NB4 (cell line): ENCODE measurements at regions not wholly inside any gene's neighbourhood (a gene's known extent, or its start where the extent isn't known, plus 50 kb on each side); places are given as distances from the start of the nearest gene placed in this dataset.

Experiments used
- DNase-seq: peaks from one replicate; pipeline ENCODE4 v3.0.0; 2010; ENCODE audit warnings: low read depth
- H3K4me3 ChIP-seq: one replicate; pipeline ENCODE4 v1.5.1; 2011; ENCODE audit warnings: mild to moderate bottlenecking, low read depth, low read length, moderate library complexity
- MYC ChIP-seq: IDR thresholded peaks from 2 replicates; pipeline ENCODE4 v1.6.1; 2011; ENCODE audit warnings: low read depth, low read length
- POLR2A ChIP-seq: IDR thresholded peaks from 2 replicates; pipeline ENCODE4 v1.6.1; 2011; ENCODE audit warnings: mild to moderate bottlenecking; ENCODE audit not compliant: insufficient read length; ENCODE audit errors: extremely low read depth
- TF ChIP-seq, protein P1 (sequence below): IDR thresholded peaks from 2 replicates; pipeline ENCODE4 v1.6.1; 2011; ENCODE audit warnings: low read depth, low read length
- TF ChIP-seq, protein P2 (sequence below): IDR thresholded peaks from one replicate; pipeline ENCODE4 v1.5.1; 2012; ENCODE audit warnings: low read depth, low read length

DNA sequence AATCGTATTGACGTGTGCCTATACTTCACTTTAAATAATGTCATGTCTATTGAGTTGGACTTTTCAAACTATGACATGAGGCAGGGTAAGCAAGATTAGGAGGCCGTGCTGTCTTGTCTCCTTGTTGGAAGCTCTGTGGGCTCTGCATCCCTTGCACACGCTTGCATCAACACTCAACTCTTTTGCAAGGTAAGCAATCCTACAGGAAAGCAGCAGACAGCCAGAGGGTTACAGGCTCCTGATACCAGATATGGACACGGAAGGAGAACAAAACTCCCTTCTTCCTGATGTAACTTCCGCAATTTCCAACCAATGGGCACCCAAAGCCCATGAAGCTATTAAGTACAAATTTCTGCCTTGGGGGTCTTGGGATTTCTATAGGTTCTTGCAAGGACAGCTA, 1520.7 kb upstream of the B3GALT2 start:
- DNase-seq, result no peak
- no peak overlapping the region for H3K4me3 ChIP-seq
- TF ChIP-seq MYC (no peak), POLR2A (no peak)
- TF ChIP-seq, protein P1, sequence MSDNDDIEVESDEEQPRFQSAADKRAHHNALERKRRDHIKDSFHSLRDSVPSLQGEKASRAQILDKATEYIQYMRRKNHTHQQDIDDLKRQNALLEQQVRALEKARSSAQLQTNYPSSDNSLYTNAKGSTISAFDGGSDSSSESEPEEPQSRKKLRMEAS, result no peak
- TF ChIP-seq, protein P2, sequence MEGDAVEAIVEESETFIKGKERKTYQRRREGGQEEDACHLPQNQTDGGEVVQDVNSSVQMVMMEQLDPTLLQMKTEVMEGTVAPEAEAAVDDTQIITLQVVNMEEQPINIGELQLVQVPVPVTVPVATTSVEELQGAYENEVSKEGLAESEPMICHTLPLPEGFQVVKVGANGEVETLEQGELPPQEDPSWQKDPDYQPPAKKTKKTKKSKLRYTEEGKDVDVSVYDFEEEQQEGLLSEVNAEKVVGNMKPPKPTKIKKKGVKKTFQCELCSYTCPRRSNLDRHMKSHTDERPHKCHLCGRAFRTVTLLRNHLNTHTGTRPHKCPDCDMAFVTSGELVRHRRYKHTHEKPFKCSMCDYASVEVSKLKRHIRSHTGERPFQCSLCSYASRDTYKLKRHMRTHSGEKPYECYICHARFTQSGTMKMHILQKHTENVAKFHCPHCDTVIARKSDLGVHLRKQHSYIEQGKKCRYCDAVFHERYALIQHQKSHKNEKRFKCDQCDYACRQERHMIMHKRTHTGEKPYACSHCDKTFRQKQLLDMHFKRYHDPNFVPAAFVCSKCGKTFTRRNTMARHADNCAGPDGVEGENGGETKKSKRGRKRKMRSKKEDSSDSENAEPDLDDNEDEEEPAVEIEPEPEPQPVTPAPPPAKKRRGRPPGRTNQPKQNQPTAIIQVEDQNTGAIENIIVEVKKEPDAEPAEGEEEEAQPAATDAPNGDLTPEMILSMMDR, result no peak

DNA sequence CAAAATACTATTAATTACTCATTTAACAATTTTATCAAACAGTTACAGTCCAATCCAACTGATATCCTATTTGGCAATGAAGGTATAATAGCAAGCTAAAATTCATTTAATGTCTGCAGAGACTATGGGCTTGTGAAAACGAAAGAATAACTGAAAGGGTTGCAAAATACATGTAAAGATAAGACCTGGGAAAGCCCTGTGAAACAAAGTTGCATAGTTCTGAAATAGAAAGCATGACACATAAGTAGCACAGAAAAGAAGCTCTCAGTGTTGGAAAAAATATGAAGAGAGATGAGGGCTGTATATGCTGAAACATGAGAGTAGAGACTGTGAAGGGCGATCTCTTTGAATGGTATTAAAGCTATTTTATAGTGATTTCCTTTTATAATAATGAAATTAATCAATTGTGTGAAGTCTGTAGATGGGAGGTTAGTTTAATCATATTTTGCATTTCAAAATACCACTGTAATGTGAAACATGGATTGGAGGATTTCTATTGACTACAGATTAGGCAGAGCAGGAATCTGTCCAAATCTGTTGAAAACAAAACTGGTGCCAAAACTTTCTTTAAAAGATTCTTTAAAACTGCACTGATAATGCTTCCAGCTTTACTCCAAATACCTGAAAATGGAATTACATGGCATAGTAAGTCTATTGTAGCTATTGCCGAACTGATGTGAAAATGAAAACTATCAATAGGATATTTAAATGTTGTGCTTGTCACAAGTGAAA, 1518.9 kb upstream of the B3GALT2 start:
- TF ChIP-seq POLR2A, result no peak
- TF ChIP-seq, protein P1, result no peak
- TF ChIP-seq, protein P2, result no peak
- TF ChIP-seq MYC, result no peak
- DNase-seq, result no peak
- H3K4me3 ChIP-seq, result no peak overlapping the region

DNA sequence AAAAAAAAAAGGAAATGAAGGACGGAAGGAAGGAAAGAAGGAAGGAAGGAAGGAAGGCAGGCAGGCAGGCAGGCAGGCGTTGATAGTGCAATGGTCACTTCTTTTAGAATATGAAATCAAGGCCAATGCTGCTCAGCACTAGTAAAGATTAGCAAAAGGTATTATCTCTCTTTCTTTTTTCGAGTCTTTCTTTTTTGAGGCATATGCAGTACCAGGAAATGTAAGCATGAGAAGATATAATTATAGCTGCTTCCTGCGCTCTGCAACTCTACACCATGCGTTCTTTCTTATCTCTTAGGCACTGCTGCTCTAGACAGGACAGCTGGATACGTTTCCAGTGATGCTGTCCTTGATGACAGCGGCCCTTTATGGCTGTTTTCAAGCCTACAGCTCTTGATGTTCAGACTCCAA, 1512.5 kb upstream of the B3GALT2 start:
- H3K4me3 ChIP-seq, result no peak overlapping the region
- DNase-seq, result no peak
- no peak for TF ChIP-seq MYC
- TF ChIP-seq, protein P2, result no peak
- no peak for TF ChIP-seq POLR2A
- TF ChIP-seq, protein P1, result no peak

DNA sequence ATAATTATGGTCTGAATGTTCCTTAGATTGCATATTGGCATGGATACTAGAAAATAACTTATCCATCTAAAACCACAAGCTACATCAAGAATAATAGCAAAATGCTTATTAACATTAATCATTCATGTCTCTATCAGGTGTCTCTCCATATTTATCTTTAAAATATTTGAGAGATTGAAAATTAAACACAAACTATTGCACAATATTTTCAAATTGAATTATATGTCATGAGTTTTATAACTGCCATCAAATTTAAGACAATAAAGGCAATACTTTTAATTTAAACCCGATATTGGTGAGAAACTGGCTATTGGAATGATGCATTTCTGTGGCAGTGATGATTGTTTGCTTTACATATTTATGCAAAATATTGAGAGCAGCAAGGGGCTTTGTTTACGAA, 1506.8 kb upstream of the B3GALT2 start:
- TF ChIP-seq POLR2A (no peak), MYC (no peak)
- TF ChIP-seq, protein P2, result no peak
- TF ChIP-seq, protein P1, result no peak
- no peak for DNase-seq
- H3K4me3 ChIP-seq, result no peak overlapping the region

DNA sequence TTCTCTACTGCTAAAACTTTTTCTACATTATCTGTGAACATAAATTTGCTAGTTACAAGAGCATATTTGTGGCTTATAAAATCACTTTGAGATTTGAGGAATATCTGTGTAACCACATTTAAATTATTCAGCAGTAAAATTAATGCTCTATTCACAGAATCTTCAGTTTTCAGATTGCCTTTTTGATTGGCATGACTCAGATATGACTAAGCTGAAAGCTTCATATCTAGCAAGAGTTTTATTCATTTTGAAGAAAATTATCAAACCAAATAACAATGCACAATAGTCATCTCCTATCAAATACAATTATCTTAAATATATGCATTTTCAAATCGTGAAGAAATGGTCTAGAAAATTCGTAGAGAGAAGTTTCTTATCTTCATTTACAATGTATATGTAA, 1498.2 kb upstream of the B3GALT2 start:
- no peak overlapping the region for H3K4me3 ChIP-seq
- TF ChIP-seq, protein P2, result no peak
- TF ChIP-seq, protein P1, result no peak
- TF ChIP-seq MYC (no peak), POLR2A (no peak)
- DNase-seq, result no peak

DNA sequence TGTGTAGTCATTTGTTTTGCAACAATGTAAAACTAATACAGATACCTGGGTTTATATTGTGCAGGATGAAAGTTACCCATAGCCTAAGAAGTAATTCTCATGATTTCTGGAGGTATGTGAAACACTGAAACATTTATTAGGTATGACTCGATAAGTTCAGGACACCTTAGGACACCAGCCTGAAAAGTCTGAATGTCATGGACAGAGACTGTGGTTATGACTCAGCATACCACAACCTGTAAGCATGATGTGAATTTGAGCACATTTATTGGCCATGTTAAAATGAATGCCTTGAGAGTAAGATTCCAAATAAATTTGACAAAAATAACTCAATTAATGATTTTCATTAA, 1471.7 kb upstream of the B3GALT2 start:
- TF ChIP-seq, protein P1, result no peak
- peak; percentile 39 for DNase-seq
- no peak overlapping the region for H3K4me3 ChIP-seq
